Right lung (tissue), 2 donors: ENCODE measurements at regions not wholly inside any gene's neighbourhood (a gene's known extent, or its start where the extent isn't known, plus 50 kb on each side); places are given as distances from the start of the nearest gene placed in this dataset.

Source experiments
- DNase-seq, 2 donors: peaks; one replicate each; pipeline ENCODE4 v3.0.0-alpha.2; 2013

GRCh38 chr7:41182782-41183181 lies 520.1 kb downstream of the INHBA start:
- no peak for DNase-seq

GRCh38 chr7:41175435-41175834 lies 527.5 kb downstream of the INHBA start:
- DNase-seq: no peak

- no peak for DNase-seq
These were observed 528.4 kb downstream of the INHBA start for GRCh38 chr7:41174521-41174920.

- no peak for DNase-seq
These were observed 532.4 kb downstream of the INHBA start for GRCh38 chr7:41170466-41170865.

GRCh38 chr7:41169317-41169716 lies 533.6 kb downstream of the INHBA start:
- DNase-seq: no peak

- no peak for DNase-seq
These were observed 535.1 kb downstream of the INHBA start for GRCh38 chr7:41167836-41168235.

- DNase-seq: no peak
These were observed 538.5 kb downstream of the INHBA start for GRCh38 chr7:41164440-41164839.

GRCh38 chr7:41163991-41164390 lies 538.9 kb downstream of the INHBA start:
- DNase-seq: no peak

GRCh38 chr7:41162612-41163011 lies 540.3 kb downstream of the INHBA start:
- DNase-seq: no peak

- DNase-seq: no peak
These were observed 541.8 kb downstream of the INHBA start for GRCh38 chr7:41161041-41161587.

GRCh38 chr7:41156268-41156667 lies 546.6 kb downstream of the INHBA start:
- DNase-seq: no peak

GRCh38 chr7:41153268-41153667 lies 549.6 kb downstream of the INHBA start:
- DNase-seq: no peak

GRCh38 chr7:41152179-41152678 lies 550.7 kb downstream of the INHBA start:
- DNase-seq: no peak

- no peak for DNase-seq
These were observed 553.3 kb downstream of the INHBA start for GRCh38 chr7:41149576-41149975.

GRCh38 chr7:41148521-41148951 lies 554.4 kb downstream of the INHBA start:
- no peak for DNase-seq

GRCh38 chr7:41147606-41148485 lies 555.0 kb downstream of the INHBA start:
- no peak for DNase-seq

- no peak for DNase-seq
These were observed 556.5 kb downstream of the INHBA start for GRCh38 chr7:41146429-41146828.

- DNase-seq: no peak
These were observed 557.2 kb downstream of the INHBA start for GRCh38 chr7:41145656-41146055.

- no peak for DNase-seq
These were observed 559.9 kb downstream of the INHBA start for GRCh38 chr7:41142904-41143473.

GRCh38 chr7:41139789-41140188 lies 563.1 kb downstream of the INHBA start:
- DNase-seq: no peak

- DNase-seq: no peak
These were observed 566.3 kb downstream of the INHBA start for GRCh38 chr7:41136551-41136950.

- DNase-seq: no peak
These were observed 567.4 kb downstream of the INHBA start for GRCh38 chr7:41135511-41135910.
